ENCODE measurements at regions not wholly inside any gene's neighbourhood (a gene's known extent, or its start where the extent isn't known, plus 50 kb on each side); places are given as distances from the start of the nearest gene placed in this dataset.

DNA sequence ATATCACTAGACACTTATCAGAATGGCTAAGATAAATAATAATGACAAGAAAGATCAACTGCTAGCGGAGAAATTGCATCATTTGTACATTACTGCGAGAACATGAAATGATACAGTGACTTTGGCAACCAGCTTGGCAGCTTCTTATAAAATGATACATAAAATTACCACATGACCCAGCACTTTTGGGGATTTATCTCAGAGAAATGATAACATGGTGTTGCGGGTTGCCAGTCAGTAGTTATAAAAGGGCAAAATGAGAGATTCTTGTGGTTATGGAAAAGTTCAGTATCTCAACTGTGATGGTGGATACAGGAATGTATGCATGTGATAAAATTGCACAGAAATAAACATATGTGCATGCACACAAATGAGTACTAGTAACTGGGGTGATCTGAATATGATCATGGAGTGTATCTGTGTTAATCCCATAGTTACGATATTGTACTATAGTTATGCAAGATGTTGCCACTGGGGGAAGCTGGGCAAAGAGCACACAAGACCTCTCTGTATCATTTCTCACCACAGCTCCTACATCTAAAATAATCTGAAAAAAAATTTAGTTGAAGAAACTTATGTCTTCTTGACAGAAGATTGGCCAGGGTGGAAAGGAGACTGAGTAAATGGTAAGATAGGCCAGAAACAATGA, 128.9 kb downstream of the NXNL2 start:
- in situ Hi-C loops (cut with MboI) (no loop called here), intact Hi-C loops (cut with micrococcal nuclease; ENCODE audit: unreplicated experiment) (loop anchor here (5.0 kb wide), 1 partner anchor 338 kb away; no protein-coding TSS in a partner anchor)
- Histone ChIP-seq H3K27me3 (replicated peaks in 1 of 2; ENCODE audit: control insufficient read depth in 2 of 2, insufficient read depth in 2 of 2, low read length in 1 of 2) (no peaks in the 10 kb centered on the region; a peak in 1 of 4 replicates), H3K9ac (ENCODE audit: control insufficient read depth, insufficient read depth, low read length) (no peak overlapping the region), H3K4me2 (ENCODE audit: control insufficient read depth, insufficient read depth) (no peak overlapping the region), H3K36me3 (ENCODE audit: control insufficient read depth in 2 of 2, insufficient read depth in 2 of 2, low read length in 1 of 2) (no peaks in the 10 kb centered on the region), H3K9me3 (replicated peaks; ENCODE audit: control insufficient read depth, insufficient read depth, low read length) (no peaks in the 10 kb centered on the region), H3K4me3 (no peak overlapping the region), H4K20me1 (ENCODE audit: control insufficient read depth, insufficient read depth) (no peaks in the 10 kb centered on the region), H2AFZ (ENCODE audit: control insufficient read depth, low read depth, low read length) (no peak overlapping the region), H3K4me1 (ENCODE audit: control insufficient read depth, insufficient read depth, low read length) (no peaks in the 10 kb centered on the region), H3K27ac (ENCODE audit: control insufficient read depth, insufficient read depth) (no peak overlapping the region), H3K79me2 (ENCODE audit: control insufficient read depth, insufficient read depth, low read length) (no peaks in the 10 kb centered on the region)
- WGBS (ENCODE audit: insufficient coverage, insufficient replicate concordance, low lambda C conversion rate, missing lambda C conversion rate) = 28% methylated on average over 4 of the region's 4 CpGs
- POLR2A ChIA-PET = no interaction called here
- no peak for TF ChIP-seq ATF7 (IDR thresholded peaks at IDR 0.05; ENCODE audit: low read depth)
- ATAC-seq (no peak), DNase-seq (ENCODE audit: low read depth, low spot score) (no peak), FAIRE-seq (no peak)
- CTCF ChIA-PET = interaction anchor here (1.4 kb wide), 1 partner anchor 10 kb away, joined by 4 read pairs; no protein-coding TSS in a partner anchor
- RAD21 ChIA-PET (ENCODE audit: unreplicated experiment) = no interaction called here
- BruUV-seq (replicated peaks) = no TSS peak
- SMC1A ChIA-PET (ENCODE audit: uncharacterized antibody, unreplicated experiment) = no interaction called here

GRCh38 chr9:88664773-88665172, 129.8 kb downstream of the NXNL2 start:
- ChIA-PET CTCF (interaction anchor here (1.4 kb wide), 1 partner anchor 9 kb away, joined by 4 read pairs; no protein-coding TSS in a partner anchor), RAD21 (ENCODE audit: unreplicated experiment) (no interaction called here), SMC1A (ENCODE audit: uncharacterized antibody, unreplicated experiment) (no interaction called here), POLR2A (no interaction called here)
- intact Hi-C loops (cut with micrococcal nuclease; ENCODE audit: unreplicated experiment) (loop anchor here (5.0 kb wide), 1 partner anchor 338 kb away; no protein-coding TSS in a partner anchor), in situ Hi-C loops (cut with MboI) (no loop called here)
- H3K79me2 ChIP-seq (ENCODE audit: control insufficient read depth, insufficient read depth, low read length) = no peaks in the 10 kb centered on the region
- no peak for ATAC-seq
- H4K20me1 ChIP-seq (ENCODE audit: control insufficient read depth, insufficient read depth) = no peaks in the 10 kb centered on the region
- no peaks in the 10 kb centered on the region for H3K4me1 ChIP-seq (ENCODE audit: control insufficient read depth, insufficient read depth, low read length)
- no peaks in the 10 kb centered on the region for H3K9me3 ChIP-seq (replicated peaks; ENCODE audit: control insufficient read depth, insufficient read depth, low read length)
- TF ChIP-seq JUNB (IDR thresholded peaks at IDR 0.05) (no peak), RELB (IDR thresholded peaks at IDR 0.05; ENCODE audit: low read depth) (no peak), EP300 (IDR thresholded peaks at IDR 0.05; ENCODE audit: borderline replicate concordance in 1 of 2, control insufficient read depth in 1 of 2, low read depth in 2 of 2, low read length in 2 of 2) (no peak), HDGF (IDR thresholded peaks at IDR 0.05) (no peak), ZBTB33 (IDR thresholded peaks at IDR 0.05) (no peak), TARDBP (IDR thresholded peaks at IDR 0.05; ENCODE audit: borderline replicate concordance) (no peak)
- no peak overlapping the region for H3K9ac ChIP-seq (ENCODE audit: control insufficient read depth, insufficient read depth, low read length)
- no peak for FAIRE-seq
- BruUV-seq (replicated peaks) = no TSS peak
- H3K27me3 ChIP-seq (replicated peaks in 1 of 2; ENCODE audit: control insufficient read depth in 2 of 2, insufficient read depth in 2 of 2, low read length in 1 of 2) = no peaks in the 10 kb centered on the region; a peak in 1 of 4 replicates
- H3K4me3 ChIP-seq = no peak overlapping the region
- 28% methylated on average over 8 of the region's 8 CpGs for WGBS (ENCODE audit: insufficient coverage, insufficient replicate concordance, low lambda C conversion rate, missing lambda C conversion rate)
- H3K36me3 ChIP-seq (ENCODE audit: control insufficient read depth in 2 of 2, insufficient read depth in 2 of 2, low read length in 1 of 2) = no peaks in the 10 kb centered on the region
- H3K27ac ChIP-seq (ENCODE audit: control insufficient read depth, insufficient read depth) = no peak overlapping the region
- no peak overlapping the region for H3K4me2 ChIP-seq (ENCODE audit: control insufficient read depth, insufficient read depth)
- DNase-seq (ENCODE audit: low read depth, low spot score) = no peak
- no peak overlapping the region for H2AFZ ChIP-seq (ENCODE audit: control insufficient read depth, low read depth, low read length)
